SK-N-SH treated with all-trans-retinoic acid at 6 μM for 48 hours (cell line): ENCODE measurements at regions not wholly inside any gene's neighbourhood (a gene's known extent, or its start where the extent isn't known, plus 50 kb on each side); places are given as distances from the start of the nearest gene placed in this dataset.

ENCODE experiments used
- ATAC-seq: fragments of 200-7000 bp; cut with Tn5 transposase; 3 replicates; pipeline ENCODE4 v1.9.1; 2020; ENCODE audit warnings: mild to moderate bottlenecking, moderate library complexity
- ARNTL ChIP-seq: fragments of 450-650 bp; formaldehyde crosslinking; IDR thresholded peaks from 2 replicates; pipeline ENCODE4 v1.5.0; 2020; ENCODE audit warnings: low read depth, mild to moderate bottlenecking, moderate library complexity, borderline replicate concordance
- BACH2 ChIP-seq: fragments of 250-450 bp; sonication (Bioruptor Pico); IDR thresholded peaks from 2 replicates; pipeline ENCODE4 v1.9.0; 2021; ENCODE audit warnings: mild to moderate bottlenecking, borderline replicate concordance
- CREB5 ChIP-seq: fragments of 250-450 bp; sonication (Bioruptor Pico); IDR thresholded peaks from 2 replicates; pipeline ENCODE4 v1.5.1; 2020; ENCODE audit warnings: low read depth, mild to moderate bottlenecking, moderate library complexity
- CSRNP3 ChIP-seq: fragments of 250-450 bp; sonication (Bioruptor Pico); IDR thresholded peaks from 2 replicates; pipeline ENCODE4 v1.5.1; 2021; ENCODE audit warnings: mild to moderate bottlenecking, moderate library complexity
- ESRRG ChIP-seq: fragments of 250-450 bp; sonication (Bioruptor Pico); IDR thresholded peaks from 2 replicates; pipeline ENCODE4 v1.6.1; 2021; ENCODE audit warnings: mild to moderate bottlenecking
- GLIS3 ChIP-seq: fragments of 250-450 bp; sonication (Bioruptor Pico); IDR thresholded peaks from 2 replicates; pipeline ENCODE4 v1.5.0; 2020; ENCODE audit warnings: mild to moderate bottlenecking, moderate library complexity
- OSR1 ChIP-seq: fragments of 250-450 bp; sonication (Bioruptor Pico); IDR thresholded peaks from 2 replicates; pipeline ENCODE4 v1.8.0; 2022; ENCODE audit warnings: moderate library complexity, mild to moderate bottlenecking, inconsistent platforms
- POU6F1 ChIP-seq: fragments of 250-450 bp; sonication (Bioruptor Pico); IDR thresholded peaks from 2 replicates; pipeline ENCODE4 v1.8.0; 2021; ENCODE audit warnings: low read depth, mild to moderate bottlenecking, moderate library complexity, borderline replicate concordance
- PPARA ChIP-seq: fragments of 250-450 bp; sonication (Bioruptor Pico); IDR thresholded peaks from 2 replicates; pipeline ENCODE4 v1.5.0; 2020; ENCODE audit warnings: mild to moderate bottlenecking, borderline replicate concordance
- RARB ChIP-seq: fragments of 250-450 bp; sonication (Bioruptor Pico); IDR thresholded peaks from 2 replicates; pipeline ENCODE4 v1.8.0; 2021; ENCODE audit warnings: mild to moderate bottlenecking, moderate library complexity
- TCF4 ChIP-seq: fragments of 250-450 bp; sonication (Bioruptor Pico); IDR thresholded peaks from 2 replicates; pipeline ENCODE4 v1.8.0; 2021; ENCODE audit warnings: mild to moderate bottlenecking, moderate library complexity, borderline replicate concordance
- TOX ChIP-seq: fragments of 250-450 bp; sonication (Bioruptor Pico); IDR thresholded peaks from 2 replicates; pipeline ENCODE4 v1.8.0; 2021; ENCODE audit warnings: mild to moderate bottlenecking, moderate library complexity, borderline replicate concordance
- TSHZ2 ChIP-seq: fragments of 250-450 bp; sonication (Bioruptor Pico); IDR thresholded peaks from 2 replicates; pipeline ENCODE4 v1.5.0; 2020; ENCODE audit warnings: mild to moderate bottlenecking, moderate library complexity
- ZC3H10 ChIP-seq: fragments of 250-450 bp; sonication (Bioruptor Pico); IDR thresholded peaks from 2 replicates; pipeline ENCODE4 v1.5.1; 2021; ENCODE audit warnings: mild to moderate bottlenecking, moderate library complexity
- ZFP3 ChIP-seq: fragments of 250-450 bp; sonication (Bioruptor Pico); IDR thresholded peaks from 2 replicates; pipeline ENCODE4 v1.5.0; 2020; ENCODE audit warnings: mild to moderate bottlenecking, moderate library complexity
- ZFP30 ChIP-seq: fragments of 450-650 bp; formaldehyde crosslinking; IDR thresholded peaks from 2 replicates; pipeline ENCODE4 v1.5.0; 2022; ENCODE audit warnings: mild to moderate bottlenecking, moderate library complexity
- ZNF565 ChIP-seq: fragments of 450-650 bp; formaldehyde crosslinking; conservative IDR thresholded peaks from 2 replicates; pipeline ENCODE4 v1.5.0; 2020; ENCODE audit warnings: low read depth, mild to moderate bottlenecking, moderate library complexity
- ZNF70 ChIP-seq: fragments of 450-650 bp; formaldehyde crosslinking; IDR thresholded peaks from 2 replicates; pipeline ENCODE4 v1.5.0; 2020; ENCODE audit warnings: mild to moderate bottlenecking, moderate library complexity
- ZNF8 ChIP-seq: fragments of 450-650 bp; formaldehyde crosslinking; IDR thresholded peaks from 2 replicates; pipeline ENCODE4 v1.5.0; 2020; ENCODE audit warnings: mild to moderate bottlenecking, moderate library complexity

GRCh38 chr12:124480469-124481256, 86.7 kb downstream of the NCOR2 start:
- TF ChIP-seq ESRRG (CRISPR knock-in tag) (no peak), TCF4 (CRISPR knock-in tag) (no peak), GLIS3 (no peak), TSHZ2 (no peak), ZNF565 (CRISPR knock-in tag) (no peak), ZC3H10 (no peak), TOX (no peak), ZFP3 (CRISPR knock-in tag) (no peak), ZFP30 (CRISPR knock-in tag) (no peak), CREB5 (CRISPR knock-in tag) (no peak)
- ATAC-seq, result no peak

GRCh38 chr12:124479680-124480468, 87.5 kb downstream of the NCOR2 start:
- no peak; the same call in 2 of the 3 replicates for ATAC-seq
- TF ChIP-seq TSHZ2 (no peak), ZC3H10 (no peak), RARB (CRISPR knock-in tag) (no peak), PPARA (CRISPR knock-in tag) (no peak), CSRNP3 (no peak), GLIS3 (no peak), OSR1 (CRISPR knock-in tag) (no peak), TOX (no peak), BACH2 (no peak), TCF4 (CRISPR knock-in tag) (no peak), POU6F1 (no peak), ZNF70 (CRISPR knock-in tag) (no peak), ZNF8 (CRISPR knock-in tag) (no peak), ZFP3 (CRISPR knock-in tag) (no peak), ZFP30 (CRISPR knock-in tag) (no peak), ARNTL (CRISPR knock-in tag) (no peak)
